LNCAP (cell line): ENCODE measurements at regions not wholly inside any gene's neighbourhood (a gene's known extent, or its start where the extent isn't known, plus 50 kb on each side); places are given as distances from the start of the nearest gene placed in this dataset.

Experiments
- CTCF ChIP-seq: fragments of 450-650 bp; IDR thresholded peaks from 2 replicates; pipeline ENCODE4 v1.5.1; 2017; ENCODE audit warnings: mild to moderate bottlenecking

GRCh38 chr18:5772306-5773105 lies 122.8 kb downstream of the TMEM200C start:
- TF ChIP-seq CTCF = no peak

DNA sequence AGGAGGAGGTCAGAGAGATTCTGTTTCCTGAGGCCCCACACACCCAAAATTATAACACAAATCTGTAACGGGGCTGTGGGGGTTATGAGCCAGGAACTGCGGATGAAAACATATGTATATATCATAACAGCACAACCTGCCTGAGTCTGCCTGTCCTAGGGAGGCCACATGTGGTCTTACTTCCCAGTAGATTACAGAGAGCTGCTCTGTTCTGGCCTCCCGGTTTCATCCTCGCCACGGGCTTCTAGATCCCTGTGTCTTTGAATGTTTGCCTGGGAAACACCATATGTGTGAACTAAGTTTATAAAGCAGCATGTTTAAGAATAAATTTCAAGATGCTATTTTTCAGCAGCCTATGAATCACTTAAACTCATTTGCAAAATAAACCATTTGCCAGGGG lies 124.0 kb downstream of the TMEM200C start:
- no peak for TF ChIP-seq CTCF

GRCh38 chr18:5770176-5770575 lies 125.1 kb downstream of the TMEM200C start:
- no peak for TF ChIP-seq CTCF

DNA sequence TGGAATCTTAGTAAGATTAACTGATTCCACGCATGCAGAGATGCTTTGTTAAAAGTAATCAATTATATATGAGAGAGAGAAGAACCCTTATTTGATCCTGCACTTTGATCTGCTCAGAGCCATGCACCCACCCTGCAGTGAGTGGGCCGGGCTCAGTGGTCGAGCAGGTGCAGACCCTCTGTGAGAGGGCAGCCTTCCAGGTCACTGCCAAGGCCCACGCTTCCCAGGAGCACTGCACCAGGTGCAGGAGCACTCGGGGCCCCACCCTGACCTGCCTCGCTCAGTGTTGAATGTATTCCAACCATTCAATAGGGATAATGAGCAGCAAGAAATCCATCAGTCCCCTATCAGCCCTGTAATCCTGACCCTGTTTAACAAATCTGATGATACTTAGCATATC lies 126.9 kb downstream of the TMEM200C start:
- no peak for TF ChIP-seq CTCF

GRCh38 chr18:5759194-5759593 lies 136.1 kb downstream of the TMEM200C start:
- TF ChIP-seq CTCF = no peak

DNA sequence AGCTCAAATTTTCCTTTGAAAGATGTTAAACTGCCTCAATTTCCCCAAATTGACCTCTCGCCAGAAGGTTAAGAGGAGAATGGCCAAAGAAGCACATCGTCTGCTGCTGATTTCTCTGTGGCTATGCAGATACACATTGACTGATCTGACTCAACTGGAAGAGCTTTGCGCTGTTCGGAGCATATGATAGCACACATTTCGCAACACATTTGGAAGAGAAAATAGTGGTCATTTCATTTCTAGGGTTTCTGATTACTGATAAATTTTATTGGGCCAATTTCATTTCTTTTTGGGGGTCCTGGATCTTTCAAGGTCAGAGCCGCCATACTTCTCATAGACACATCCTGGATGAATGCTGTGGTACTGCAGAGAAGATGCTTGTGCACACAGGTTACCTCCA lies 138.5 kb downstream of the TMEM200C start:
- TF ChIP-seq CTCF = no peak

- TF ChIP-seq CTCF = no peak
These were observed 147.6 kb downstream of the TMEM200C start for GRCh38 chr18:5747678-5748077.

DNA sequence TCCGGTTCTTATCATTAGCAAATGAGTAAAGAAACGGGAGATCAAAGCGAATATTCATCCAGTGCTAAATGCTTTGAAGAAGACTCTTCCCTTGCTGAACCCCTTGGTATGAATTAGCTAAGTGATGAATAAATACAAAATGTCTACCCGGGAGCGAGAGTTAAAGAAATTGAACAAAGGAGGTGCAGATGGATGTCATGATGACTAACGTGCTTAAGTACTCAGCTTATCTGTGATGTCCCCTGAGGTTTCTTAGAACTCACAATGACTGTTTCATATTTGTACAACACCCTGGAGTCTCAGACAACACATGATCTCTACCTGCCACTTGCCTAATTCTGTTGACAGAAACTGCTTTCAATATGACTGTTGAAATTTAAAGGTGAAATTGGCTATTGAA lies 148.5 kb downstream of the TMEM200C start:
- no peak for TF ChIP-seq CTCF
